PFSK-1 (cell line): ENCODE measurements at regions not wholly inside any gene's neighbourhood (a gene's known extent, or its start where the extent isn't known, plus 50 kb on each side); places are given as distances from the start of the nearest gene placed in this dataset.

Experiments used
- FOXP2 ChIP-seq: optimal IDR thresholded peaks from 2 replicates; pipeline ENCODE3; 2011; ENCODE audit warnings: borderline replicate concordance, control low read depth, inconsistent platforms; ENCODE audit not compliant: insufficient read depth; ENCODE audit errors: extremely low read length, extremely low read depth
- POLR2AphosphoS5 ChIP-seq: IDR thresholded peaks from 2 replicates; pipeline ENCODE4 v1.6.1; 2012; ENCODE audit warnings: low read depth, mild to moderate bottlenecking, control low read depth, low read length, moderate library complexity
- REST ChIP-seq, 2 experiments: IDR thresholded peaks; 2 replicates each; pipeline versions ENCODE4 v1.6.1 to v1.8.0; 2011 to 2012; ENCODE audit warnings: low read depth in 2 of 2, low read length in 2 of 2, control low read depth in 1 of 2, inconsistent platforms in 1 of 2, mild to moderate bottlenecking in 1 of 2, moderate library complexity in 1 of 2; ENCODE audit not compliant: insufficient read depth in 1 of 2
- SIN3A ChIP-seq: IDR thresholded peaks from 2 replicates; pipeline ENCODE4 v1.6.1; 2012; ENCODE audit warnings: mild to moderate bottlenecking, low read length, moderate library complexity, borderline replicate concordance; ENCODE audit not compliant: insufficient read depth
- TAF1 ChIP-seq: IDR thresholded peaks from 2 replicates; pipeline ENCODE4 v1.6.1; 2012; ENCODE audit warnings: low read length, control low read depth, borderline replicate concordance; ENCODE audit not compliant: insufficient read depth

- TF ChIP-seq TAF1 (no peak), SIN3A (no peak), POLR2AphosphoS5 (no peak), FOXP2 (no peak), REST (IDR thresholded peaks at IDR 0.05; ENCODE audit: insufficient read depth in 1 of 2, low read depth in 2 of 2, low read length in 2 of 2) (no peak)
Measured at GRCh38 chr14:47826809-47827208, 151.4 kb upstream of the MDGA2 start.

GRCh38 chr14:47822326-47822725, 146.9 kb upstream of the MDGA2 start:
- TF ChIP-seq TAF1: no peak
- no peak for TF ChIP-seq SIN3A
- no peak for TF ChIP-seq FOXP2
- TF ChIP-seq POLR2AphosphoS5: no peak
- no peak for TF ChIP-seq REST (IDR thresholded peaks at IDR 0.05; ENCODE audit: insufficient read depth in 1 of 2, low read depth in 2 of 2, low read length in 2 of 2)

GRCh38 chr14:47821135-47821534, 145.7 kb upstream of the MDGA2 start:
- TF ChIP-seq FOXP2: no peak
- TF ChIP-seq TAF1: no peak
- TF ChIP-seq SIN3A: no peak

GRCh38 chr14:47790477-47790876, 115.1 kb upstream of the MDGA2 start:
- no peak for TF ChIP-seq REST (IDR thresholded peaks at IDR 0.05; ENCODE audit: insufficient read depth in 1 of 2, low read depth in 2 of 2, low read length in 2 of 2)
- TF ChIP-seq SIN3A: no peak
- no peak for TF ChIP-seq FOXP2
- no peak for TF ChIP-seq TAF1
- no peak for TF ChIP-seq POLR2AphosphoS5

- TF ChIP-seq TAF1: no peak
- no peak for TF ChIP-seq REST (IDR thresholded peaks at IDR 0.05; ENCODE audit: insufficient read depth in 1 of 2, low read depth in 2 of 2, low read length in 2 of 2)
- TF ChIP-seq POLR2AphosphoS5: no peak
- no peak for TF ChIP-seq FOXP2
- TF ChIP-seq SIN3A: no peak
Measured at GRCh38 chr14:47785058-47785457, 109.7 kb upstream of the MDGA2 start.

- TF ChIP-seq TAF1: no peak
- no peak for TF ChIP-seq FOXP2
- TF ChIP-seq REST (IDR thresholded peaks at IDR 0.05; ENCODE audit: insufficient read depth in 1 of 2, low read depth in 2 of 2, low read length in 2 of 2): no peak
- TF ChIP-seq SIN3A: no peak
- no peak for TF ChIP-seq POLR2AphosphoS5
Measured at GRCh38 chr14:47778631-47779030, 103.2 kb upstream of the MDGA2 start.
